GM12878 (cell line): ENCODE measurements at regions not wholly inside any gene's neighbourhood (a gene's known extent, or its start where the extent isn't known, plus 50 kb on each side); places are given as distances from the start of the nearest gene placed in this dataset.
"Not testable (repeated sequence)": the region's sequence is repeated elsewhere in the genome, so short reads cannot be mapped to it uniquely, and the experiment has no call there.

ENCODE experiments used
- ATAC-seq: fragments of 200-7000 bp; cut with Tn5 transposase; 3 replicates; pipeline ENCODE4 v1.9.1; 2020; ENCODE audit warnings: mild to moderate bottlenecking, moderate library complexity
- BruUV-seq: library from RNA; stranded (reverse); fragments of 400-500 nt; replicated peaks from 2 replicates; lab custom pipeline; 2021; lab: Mats Ljungman, UMichigan
- CTCF ChIA-PET: fragments of 300-600 bp; sonication (Branson Sonifier 250); formaldehyde crosslinking; extraction: SDS; loops from one replicate; lab custom pipeline; 2021; ENCODE audit warnings: inconsistent platforms; lab: Yijun Ruan, JAX
- POLR2A ChIA-PET: fragments of 350-600 bp; formaldehyde crosslinking; extraction: SDS; loops from one replicate; lab custom pipeline; 2021; ENCODE audit warnings: inconsistent platforms; lab: Charles Lee
- RAD21 ChIA-PET: fragments of 300-600 bp; sonication (Branson Sonifier 250); formaldehyde crosslinking; loops from one replicate; lab custom pipeline; 2023; ENCODE audit warnings: antibody characterized with exemption; ENCODE audit not compliant: unreplicated experiment; lab: Charles Lee
- SMC1A ChIA-PET: fragments of 300-600 bp; sonication (Branson Sonifier 250); formaldehyde crosslinking; loops from one replicate; lab custom pipeline; 2023; ENCODE audit not compliant: unreplicated experiment, uncharacterized antibody; lab: Charles Lee
- DNase-seq: peaks from one replicate; pipeline ENCODE4 v3.0.0-alpha.2; 2011; ENCODE audit warnings: low read depth, low spot score
- FAIRE-seq: peaks from 3 replicates; lab custom pipeline; 2011; peaks lifted over from hg19 to GRCh38; lab: Jason Lieb, UNC
- H2AFZ ChIP-seq: 2 replicates; pipeline ENCODE4 v1.6.0; 2011; ENCODE audit warnings: low read depth, low read length, control low read depth; ENCODE audit not compliant: control insufficient read depth
- H3K27ac ChIP-seq: 2 replicates; pipeline ENCODE4 v1.5.1; 2011; ENCODE audit warnings: control low read depth; ENCODE audit not compliant: control insufficient read depth, insufficient read depth
- H3K27me3 ChIP-seq, 2 experiments: replicated peaks in 1 of 2; 2 replicates each; pipeline versions ENCODE4 v1.6.0 to v1.6.1; 2011; ENCODE audit warnings: low read length in 1 of 2; ENCODE audit not compliant: control insufficient read depth in 2 of 2, insufficient read depth in 2 of 2
- H3K36me3 ChIP-seq, 2 experiments: 2 replicates each; pipeline ENCODE4 v1.5.1; 2011; ENCODE audit warnings: low read length in 1 of 2; ENCODE audit not compliant: control insufficient read depth in 2 of 2, insufficient read depth in 2 of 2
- H3K4me1 ChIP-seq: 2 replicates; pipeline ENCODE4 v1.6.1; 2011; ENCODE audit warnings: mild to moderate bottlenecking, low read length, moderate library complexity, mixed read lengths; ENCODE audit not compliant: control insufficient read depth, insufficient read depth
- H3K4me2 ChIP-seq: 2 replicates; pipeline ENCODE4 v1.6.0; 2011; ENCODE audit warnings: control low read depth; ENCODE audit not compliant: control insufficient read depth, insufficient read depth
- H3K4me3 ChIP-seq: fragments of 200-600 bp; sonication (generic); 2 replicates; pipeline ENCODE4 v1.5.1; 2016
- H3K79me2 ChIP-seq: 2 replicates; pipeline ENCODE4 v1.6.0; 2011; ENCODE audit warnings: low read length; ENCODE audit not compliant: control insufficient read depth, insufficient read depth
- H3K9ac ChIP-seq: 2 replicates; pipeline ENCODE4 v1.8.0; 2011; ENCODE audit warnings: low read length, control low read depth, mixed read lengths; ENCODE audit not compliant: control insufficient read depth, insufficient read depth
- H3K9me3 ChIP-seq: replicated peaks from 3 replicates; pipeline ENCODE4 v1.5.1; 2011; ENCODE audit warnings: mild to moderate bottlenecking, low read length; ENCODE audit not compliant: control insufficient read depth, insufficient read depth
- H4K20me1 ChIP-seq: 2 replicates; pipeline ENCODE4 v1.6.0; 2011; ENCODE audit not compliant: control insufficient read depth, insufficient read depth
- CTCF ChIP-seq, 3 experiments: IDR thresholded peaks in 2 of 3; conservative IDR thresholded peaks in 1 of 3; 2 replicates each; pipeline ENCODE4 v1.5.1; 2011; ENCODE audit warnings: low read depth in 3 of 3, low read length in 3 of 3, mild to moderate bottlenecking in 3 of 3, control low read depth in 2 of 3, moderate library complexity in 2 of 3, inconsistent platforms in 1 of 3, mixed read lengths in 1 of 3; ENCODE audit not compliant: control insufficient read depth in 2 of 3, insufficient read depth in 1 of 3; ENCODE audit errors: extremely low read depth in 1 of 3
- WGBS: methylation state at CpG from one replicate; pipeline ENCODE4 v1.1.6; 2016; ENCODE audit warnings: low lambda C conversion rate; ENCODE audit not compliant: insufficient replicate concordance, insufficient coverage; ENCODE audit errors: missing lambda C conversion rate; 5-methylcytosine and 5-hydroxymethylcytosine counted together
- in situ Hi-C: fragments of 300-500 bp; cut with MboI; formaldehyde crosslinking; loops from 9 replicates; pipeline ENCODE4 v1.14.3; 2018; ENCODE audit warnings: mixed read lengths
- intact Hi-C: fragments of 100-400 bp; cut with micrococcal nuclease; formaldehyde crosslinking; loops from one replicate; pipeline ENCODE4 v1.14.2; 2022; ENCODE audit not compliant: unreplicated experiment

- H3K9ac ChIP-seq, H3K79me2 ChIP-seq, DNase-seq, CTCF ChIA-PET, H3K4me2 ChIP-seq, H3K9me3 ChIP-seq, RAD21 ChIA-PET, H3K36me3 ChIP-seq, POLR2A ChIA-PET, FAIRE-seq, SMC1A ChIA-PET, in situ Hi-C loops, H3K27me3 ChIP-seq, H2AFZ ChIP-seq, H3K4me3 ChIP-seq, H3K27ac ChIP-seq, H3K4me1 ChIP-seq, BruUV-seq, intact Hi-C loops, H4K20me1 ChIP-seq: not testable (repeated sequence)
- ATAC-seq: peak; percentile 98
- WGBS: no CpG with 5 or more reads among the region's 53 CpGs
- peak in 2 of 3 experiments; percentile 21 to 27; a peak in 2 of 6 replicates for TF ChIP-seq CTCF (IDR thresholded peaks at IDR 0.05 in 2 of 3, conservative IDR thresholded peaks at IDR 0.05 in 1 of 3; ENCODE audit: control insufficient read depth in 2 of 3, extremely low read depth in 1 of 3, insufficient read depth in 1 of 3, low read depth in 3 of 3, low read length in 3 of 3)
Observed at GRCh38 chr1:143884932-143885574, 86.7 kb downstream of the FAM72C start.

DNA sequence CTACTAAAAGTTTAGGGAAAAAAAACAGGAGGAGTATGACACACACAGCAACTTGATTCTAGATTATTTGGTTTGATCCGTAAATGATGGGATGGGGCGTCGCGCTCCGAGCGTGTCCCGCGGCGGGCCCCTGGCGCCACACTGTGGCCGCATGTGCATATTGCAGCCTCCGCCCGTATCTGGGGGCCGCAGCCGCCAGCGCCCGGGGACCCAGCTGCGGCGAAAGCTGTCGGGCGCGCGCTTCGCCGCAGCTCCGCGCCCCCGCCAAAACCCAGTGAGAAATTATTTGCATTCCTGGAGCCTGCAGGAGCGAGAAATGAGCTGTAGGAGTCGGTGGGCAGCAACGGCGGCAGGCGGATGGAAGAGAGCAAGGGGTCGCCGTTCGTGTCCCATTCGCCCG, 87.3 kb downstream of the FAM72C start:
- H3K4me1 ChIP-seq, H3K27me3 ChIP-seq, in situ Hi-C loops, FAIRE-seq, DNase-seq, POLR2A ChIA-PET, SMC1A ChIA-PET, intact Hi-C loops, H2AFZ ChIP-seq, H4K20me1 ChIP-seq, H3K79me2 ChIP-seq, H3K4me2 ChIP-seq, H3K9me3 ChIP-seq, H3K27ac ChIP-seq, CTCF ChIA-PET, H3K4me3 ChIP-seq, H3K36me3 ChIP-seq, BruUV-seq: not testable (repeated sequence)
- WGBS: 0% methylated on average over 18 of the region's 38 CpGs
- TF ChIP-seq CTCF (IDR thresholded peaks at IDR 0.05 in 2 of 3, conservative IDR thresholded peaks at IDR 0.05 in 1 of 3; ENCODE audit: control insufficient read depth in 2 of 3, extremely low read depth in 1 of 3, insufficient read depth in 1 of 3, low read depth in 3 of 3, low read length in 3 of 3): 0 out of 6 replicates have a peak, but pooled peaks of 1 of the 3 experiments have one; percentile 4
- TF ChIP-seq, all 136 proteins: peak for 1; not testable (repeated sequence) for 135
- RAD21 ChIA-PET, H3K9ac ChIP-seq: not testable (repeated sequence)
- ATAC-seq: peak; percentile 95

- DNase-seq, H4K20me1 ChIP-seq, POLR2A ChIA-PET, H3K4me2 ChIP-seq, H3K4me3 ChIP-seq, SMC1A ChIA-PET, in situ Hi-C loops, BruUV-seq, FAIRE-seq, H2AFZ ChIP-seq, ATAC-seq, H3K79me2 ChIP-seq, CTCF ChIA-PET, H3K36me3 ChIP-seq, intact Hi-C loops, H3K4me1 ChIP-seq, H3K9ac ChIP-seq, H3K27me3 ChIP-seq, H3K9me3 ChIP-seq, RAD21 ChIA-PET, H3K27ac ChIP-seq: not testable (repeated sequence)
- WGBS: no CpG with 5 or more reads among the region's 4 CpGs
Observed at GRCh38 chr1:143879757-143880536, 91.8 kb downstream of the FAM72C start.
